H9 (cell line): ENCODE measurements at regions not wholly inside any gene's neighbourhood (a gene's known extent, or its start where the extent isn't known, plus 50 kb on each side); places are given as distances from the start of the nearest gene placed in this dataset.

ENCODE experiments used
- DNase-seq: peaks from one replicate; pipeline ENCODE4 v3.0.0-alpha.2; 2017
- H2AFZ ChIP-seq: one replicate; pipeline ENCODE4 v1.6.1; 2013; ENCODE audit warnings: mild to moderate bottlenecking, low read length, control low read depth, moderate library complexity
- H2AK5ac ChIP-seq: 2 replicates; pipeline ENCODE4 v1.6.1; 2013; ENCODE audit warnings: low read length, control low read depth, mixed read lengths; ENCODE audit not compliant: insufficient read length
- H2BK120ac ChIP-seq: one replicate; pipeline ENCODE4 v1.6.1; 2013; ENCODE audit warnings: low read depth, mild to moderate bottlenecking, low read length, control low read depth, inconsistent platforms; ENCODE audit not compliant: poor library complexity, severe bottlenecking
- H2BK12ac ChIP-seq: 2 replicates; pipeline ENCODE4 v1.6.1; 2013; ENCODE audit warnings: low read length, control low read depth, mixed read lengths, low read depth; ENCODE audit not compliant: insufficient read length
- H2BK15ac ChIP-seq: 2 replicates; pipeline ENCODE4 v1.6.1; 2013; ENCODE audit warnings: low read depth, low read length, control low read depth
- H2BK20ac ChIP-seq: one replicate; pipeline ENCODE4 v1.6.1; 2013; ENCODE audit warnings: low read depth, mild to moderate bottlenecking, low read length, control low read depth, inconsistent platforms; ENCODE audit not compliant: poor library complexity, severe bottlenecking
- H2BK5ac ChIP-seq: 2 replicates; pipeline ENCODE4 v1.6.1; 2013; ENCODE audit warnings: low read length, control low read depth, mixed read lengths; ENCODE audit not compliant: insufficient read length
- H3K14ac ChIP-seq: 2 replicates; pipeline ENCODE4 v1.6.1; 2013; ENCODE audit warnings: low read length, control low read depth; ENCODE audit not compliant: insufficient read depth
- H3K18ac ChIP-seq: 2 replicates; pipeline ENCODE4 v1.6.1; 2013; ENCODE audit warnings: low read depth, mild to moderate bottlenecking, mixed read lengths, low read length, control low read depth; ENCODE audit not compliant: insufficient read length
- H3K23ac ChIP-seq: 2 replicates; pipeline ENCODE4 v1.6.1; 2013; ENCODE audit warnings: low read length, control low read depth, mixed read lengths, low read depth; ENCODE audit not compliant: insufficient read length
- H3K23me2 ChIP-seq: 2 replicates; pipeline ENCODE4 v1.6.1; 2013; ENCODE audit warnings: low read depth, mild to moderate bottlenecking, mixed read lengths, low read length, control low read depth; ENCODE audit not compliant: insufficient read length, poor library complexity, severe bottlenecking
- H3K27ac ChIP-seq: 2 replicates; pipeline ENCODE4 v1.5.1; 2013; ENCODE audit warnings: low read length, control low read depth, mixed read lengths, low read depth; ENCODE audit not compliant: insufficient read length
- H3K27me3 ChIP-seq: 2 replicates; pipeline ENCODE4 v1.6.1; 2013; ENCODE audit warnings: low read length, control low read depth, inconsistent platforms; ENCODE audit not compliant: insufficient read depth
- H3K4ac ChIP-seq: 2 replicates; pipeline ENCODE4 v1.6.1; 2013; ENCODE audit warnings: low read depth, mild to moderate bottlenecking, control low read depth, inconsistent platforms, low read length, moderate library complexity
- H3K4me1 ChIP-seq: 2 replicates; pipeline ENCODE4 v1.6.1; 2013; ENCODE audit warnings: low read length, control low read depth, inconsistent platforms; ENCODE audit not compliant: insufficient read depth
- H3K4me2 ChIP-seq: 2 replicates; pipeline ENCODE4 v1.6.1; 2013; ENCODE audit warnings: low read length, control low read depth, mixed read lengths; ENCODE audit not compliant: insufficient read length, insufficient read depth
- H3K56ac ChIP-seq: 2 replicates; pipeline ENCODE4 v1.6.1; 2013; ENCODE audit warnings: low read depth, mild to moderate bottlenecking, mixed read lengths, low read length, control low read depth; ENCODE audit not compliant: insufficient read length
- H3K79me1 ChIP-seq: 2 replicates; pipeline ENCODE4 v1.6.1; 2013; ENCODE audit warnings: low read depth, mild to moderate bottlenecking, moderate library complexity, low read length, control low read depth, inconsistent platforms; ENCODE audit not compliant: insufficient read depth, poor library complexity, severe bottlenecking
- H3K79me2 ChIP-seq: 2 replicates; pipeline ENCODE4 v1.6.1; 2013; ENCODE audit warnings: low read length, control low read depth, inconsistent platforms; ENCODE audit not compliant: insufficient read depth
- H3K9ac ChIP-seq: 2 replicates; pipeline ENCODE4 v1.6.1; 2013; ENCODE audit warnings: low read length, control low read depth, mixed read lengths; ENCODE audit not compliant: insufficient read length; ENCODE audit errors: extremely low read depth
- H3K9me3 ChIP-seq: one replicate; pipeline ENCODE4 v1.6.1; 2013; ENCODE audit warnings: low read depth, low read length, inconsistent platforms; ENCODE audit not compliant: control insufficient read depth
- H3T11ph ChIP-seq: one replicate; pipeline ENCODE4 v1.6.1; 2013; ENCODE audit warnings: mild to moderate bottlenecking, low read length, control low read depth, inconsistent platforms
- H4K20me1 ChIP-seq: one replicate; pipeline ENCODE4 v1.6.1; 2013; ENCODE audit not compliant: control insufficient read depth, insufficient read length, insufficient read depth
- H4K5ac ChIP-seq: 2 replicates; pipeline ENCODE4 v1.6.1; 2013; ENCODE audit warnings: low read depth, mild to moderate bottlenecking, mixed read lengths, low read length, control low read depth; ENCODE audit not compliant: insufficient read length
- H4K8ac ChIP-seq: replicated peaks from 2 replicates; pipeline ENCODE4 v1.6.1; 2013; ENCODE audit warnings: low read length, control low read depth, mixed read lengths, low read depth; ENCODE audit not compliant: insufficient read length
- H4K91ac ChIP-seq: 2 replicates; pipeline ENCODE4 v1.6.1; 2013; ENCODE audit warnings: low read depth, mild to moderate bottlenecking, moderate library complexity, mixed read lengths, low read length, control low read depth; ENCODE audit not compliant: insufficient read length
- H3K27ac Mint-ChIP-seq, 3 experiments: 2 replicates in 2 of 3; 3 replicates in 1 of 3; pipeline ENCODE4 v1.8.0; 2020 to 2021; ENCODE audit warnings: mixed read lengths in 3 of 3, mild to moderate bottlenecking in 1 of 3, moderate library complexity in 1 of 3
- H3K27me3 Mint-ChIP-seq: 2 replicates; pipeline ENCODE4 v1.8.0; 2021; ENCODE audit warnings: low read depth, mild to moderate bottlenecking, moderate library complexity, mixed read lengths
- H3K36me3 Mint-ChIP-seq, 3 experiments: 2 replicates in 2 of 3; 3 replicates in 1 of 3; pipeline ENCODE4 v1.8.0; 2020 to 2021; ENCODE audit warnings: low read depth in 3 of 3, mixed read lengths in 3 of 3; ENCODE audit not compliant: insufficient read depth in 1 of 3
- H3K4me1 Mint-ChIP-seq, 2 experiments: 2 replicates each; pipeline ENCODE4 v1.8.0; 2020; ENCODE audit warnings: mixed read lengths in 2 of 2
- H3K4me3 Mint-ChIP-seq, 2 experiments: 2 replicates in 1 of 2; 3 replicates in 1 of 2; pipeline ENCODE4 v1.8.0; 2020 to 2021; ENCODE audit warnings: mild to moderate bottlenecking in 2 of 2, mixed read lengths in 2 of 2, moderate library complexity in 1 of 2
- H3K9me3 Mint-ChIP-seq, 2 experiments: 2 replicates in 1 of 2; 3 replicates in 1 of 2; pipeline ENCODE4 v1.8.0; 2020; ENCODE audit warnings: mild to moderate bottlenecking in 2 of 2, mixed read lengths in 2 of 2, moderate library complexity in 1 of 2
- CTCF ChIP-seq: fragments of 200-600 bp; sonication (generic); conservative IDR thresholded peaks from 3 replicates; pipeline ENCODE4 v1.8.0; 2021; ENCODE audit warnings: antibody characterized with exemption, mild to moderate bottlenecking
- WGBS: extraction: QIAGEN DNeasy Blood & Tissue Kit; methylation state at CpG from one replicate; pipeline ENCODE4 v1.1.7; 2013; ENCODE audit warnings: missing lambda C conversion rate, low lambda C conversion rate, mixed read lengths; ENCODE audit not compliant: insufficient read length; ENCODE audit errors: extremely low coverage; 5-methylcytosine and 5-hydroxymethylcytosine counted together

- Mint-ChIP-seq H3K4me3 (no peak overlapping the region), H3K36me3 (no peaks in the 10 kb centered on the region), H3K4me1 (no peaks in the 10 kb centered on the region), H3K27me3 (no peaks in the 10 kb centered on the region), H3K9me3 (no peaks in the 10 kb centered on the region), H3K27ac (no peak overlapping the region)
- Histone ChIP-seq H2BK120ac (no peak overlapping the region), H3K27ac (no peak overlapping the region), H2BK20ac (no peak overlapping the region), H2BK5ac (no peak overlapping the region), H3K4me1 (no peaks in the 10 kb centered on the region), H3K79me2 (no peaks in the 10 kb centered on the region), H3K9me3 (no peaks in the 10 kb centered on the region), H3K79me1 (no peaks in the 10 kb centered on the region), H3K18ac (no peak overlapping the region), H2AFZ (no peak overlapping the region), H2AK5ac (no peak overlapping the region), H3K4me2 (no peak overlapping the region), H3K27me3 (no peaks in the 10 kb centered on the region), H2BK15ac (no peak overlapping the region), H3K9ac (no peak overlapping the region), H3K4ac (no peak overlapping the region), H3K56ac (no peak overlapping the region), H3K14ac (no peak overlapping the region), H4K20me1 (no peaks in the 10 kb centered on the region), H4K5ac (no peak overlapping the region), H3K23me2 (no peaks in the 10 kb centered on the region), H4K91ac (no peak overlapping the region), H3K23ac (no peak overlapping the region), H4K8ac (no peak overlapping the region), H3T11ph (no peak overlapping the region), H2BK12ac (no peak overlapping the region)
- no peak for TF ChIP-seq CTCF
- WGBS: no CpG with 5 or more reads among the region's 1 CpG
- DNase-seq: no peak
Observed at GRCh38 chr17:52899235-52899634, 740.7 kb upstream of the CA10 start.
